Tongue (tissue), 1 donor: ENCODE measurements at regions not wholly inside any gene's neighbourhood (a gene's known extent, or its start where the extent isn't known, plus 50 kb on each side); places are given as distances from the start of the nearest gene placed in this dataset.

Experiments used
- DNase-seq: peaks from one replicate; pipeline ENCODE4 v3.0.0-alpha.2; 2015

- no peak for DNase-seq
Measured at GRCh38 chr9:694092-694402, 147.4 kb upstream of the DMRT1 start.

GRCh38 chr9:694403-695154 lies 146.9 kb upstream of the DMRT1 start:
- DNase-seq = peak; percentile 48

- no peak for DNase-seq
Measured at GRCh38 chr9:695252-695651, 146.2 kb upstream of the DMRT1 start.

- DNase-seq = no peak
Measured at GRCh38 chr9:696332-697323, 144.9 kb upstream of the DMRT1 start.

GRCh38 chr9:698276-698675 lies 143.2 kb upstream of the DMRT1 start:
- DNase-seq = no peak

- no peak for DNase-seq
Measured at GRCh38 chr9:698954-699353, 142.5 kb upstream of the DMRT1 start.

- no peak for DNase-seq
Measured at GRCh38 chr9:699396-699795, 142.1 kb upstream of the DMRT1 start.

- DNase-seq = no peak
Measured at GRCh38 chr9:700365-701282, 140.9 kb upstream of the DMRT1 start.

GRCh38 chr9:703392-703791 lies 138.1 kb upstream of the DMRT1 start:
- no peak for DNase-seq

- DNase-seq = no peak
Measured at GRCh38 chr9:706073-706472, 135.4 kb upstream of the DMRT1 start.

GRCh38 chr9:706606-707459 lies 134.7 kb upstream of the DMRT1 start:
- DNase-seq = peak; percentile 72

GRCh38 chr9:708182-708550 lies 133.3 kb upstream of the DMRT1 start:
- DNase-seq = peak; percentile 32

GRCh38 chr9:708551-709432 lies 132.7 kb upstream of the DMRT1 start:
- DNase-seq = no peak

GRCh38 chr9:710951-711745 lies 130.3 kb upstream of the DMRT1 start:
- no peak for DNase-seq

GRCh38 chr9:711761-712553 lies 129.5 kb upstream of the DMRT1 start:
- no peak for DNase-seq

GRCh38 chr9:712643-713042 lies 128.9 kb upstream of the DMRT1 start:
- DNase-seq = no peak

- no peak for DNase-seq
Measured at GRCh38 chr9:713091-713490, 128.4 kb upstream of the DMRT1 start.

GRCh38 chr9:714675-715074 lies 126.8 kb upstream of the DMRT1 start:
- DNase-seq = no peak

- DNase-seq = peak; percentile 51
Measured at GRCh38 chr9:715300-715699, 126.2 kb upstream of the DMRT1 start.
